ENCODE measurements at regions not wholly inside any gene's neighbourhood (a gene's known extent, or its start where the extent isn't known, plus 50 kb on each side); places are given as distances from the start of the nearest gene placed in this dataset.

DNA sequence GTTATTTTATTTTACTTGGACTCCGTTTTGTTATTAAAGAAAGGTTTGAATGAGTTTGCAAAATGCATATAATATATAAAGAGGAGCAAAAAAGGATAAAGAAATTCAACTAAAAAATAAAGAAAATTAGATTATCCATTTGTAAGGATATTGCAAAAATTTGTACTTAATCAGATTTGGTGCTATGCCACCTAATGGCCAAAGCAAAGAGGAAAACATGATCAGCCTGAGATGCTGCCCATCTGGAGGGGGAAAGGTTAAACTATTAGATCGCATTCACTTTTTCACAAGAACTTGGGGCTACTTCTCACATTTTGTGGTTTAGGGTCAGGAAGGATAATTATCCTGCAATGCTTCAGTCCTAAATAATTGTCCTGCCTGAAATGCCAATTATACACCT lies 350.6 kb downstream of the MLLT3 start:
- Histone ChIP-seq H3K4me3 (ENCODE audit: insufficient read depth, low read depth, low read length) (no peak overlapping the region), H4K20me1 (ENCODE audit: insufficient read depth, low read length) (no peaks in the 10 kb centered on the region), H3K36me3 (ENCODE audit: control insufficient read depth, insufficient read depth, low read length) (no peaks in the 10 kb centered on the region), H3K4ac (ENCODE audit: low read depth, low read length) (no peak overlapping the region), H3K23ac (ENCODE audit: low read depth, low read length) (no peak overlapping the region), H2BK120ac (ENCODE audit: low read depth, low read length) (no peak overlapping the region), H3K4me1 (ENCODE audit: control insufficient read depth, insufficient read depth, low read length) (no peaks in the 10 kb centered on the region), H2AFZ (replicated peaks; ENCODE audit: low read length, poor library complexity) (no peak overlapping the region), H2AK9ac (replicated peaks; ENCODE audit: low read depth, low read length, poor library complexity) (no peak overlapping the region), H2AK5ac (ENCODE audit: low read depth, low read length) (no peak overlapping the region), H3K9me1 (ENCODE audit: insufficient read depth, low read length) (no peaks in the 10 kb centered on the region), H2BK15ac (ENCODE audit: low read depth, low read length) (no peak overlapping the region), H3K27me3 (ENCODE audit: control insufficient read depth, insufficient read depth, low read length) (no peaks in the 10 kb centered on the region; the same call in 1 of the 2 replicates), H3K27ac (ENCODE audit: insufficient read depth, low read length) (no peak overlapping the region), H3K79me1 (ENCODE audit: low read depth in 1 of 2, low read length in 2 of 2) (no peaks in the 10 kb centered on the region), H2BK5ac (ENCODE audit: low read depth, low read length, poor library complexity, severe bottlenecking) (no peak overlapping the region), H4K8ac (ENCODE audit: low read depth in 2 of 2, low read length in 2 of 2) (no peak overlapping the region), H4K5ac (ENCODE audit: low read depth, low read length) (no peak overlapping the region), H3K9ac (ENCODE audit: low read depth, low read length) (no peak overlapping the region), H3K14ac (replicated peaks; ENCODE audit: low read depth, low read length) (no peak overlapping the region), H3K18ac (ENCODE audit: low read depth, low read length) (no peak overlapping the region), H4K91ac (ENCODE audit: insufficient read depth, low read depth, low read length) (no peak overlapping the region), H3K9me3 (ENCODE audit: control insufficient read depth, insufficient read depth, low read length) (peaks cover 2% of the 10 kb centered on the region; the same call in 1 of the 2 replicates), H3K56ac (ENCODE audit: extremely low read depth, insufficient read depth, low read length) (no peak overlapping the region), H3K4me2 (ENCODE audit: low read depth, low read length) (no peak overlapping the region), H2BK20ac (ENCODE audit: low read depth, low read length) (no peak overlapping the region)
- intact Hi-C loops (cut with micrococcal nuclease), result no loop called here
- in situ Hi-C loops (cut with MboI; ENCODE audit: low sequenced_read_pairs), result no loop called here
- POLR2A ChIA-PET (ENCODE audit: unreplicated experiment), result no interaction called here
- TF ChIP-seq, protein P1, sequence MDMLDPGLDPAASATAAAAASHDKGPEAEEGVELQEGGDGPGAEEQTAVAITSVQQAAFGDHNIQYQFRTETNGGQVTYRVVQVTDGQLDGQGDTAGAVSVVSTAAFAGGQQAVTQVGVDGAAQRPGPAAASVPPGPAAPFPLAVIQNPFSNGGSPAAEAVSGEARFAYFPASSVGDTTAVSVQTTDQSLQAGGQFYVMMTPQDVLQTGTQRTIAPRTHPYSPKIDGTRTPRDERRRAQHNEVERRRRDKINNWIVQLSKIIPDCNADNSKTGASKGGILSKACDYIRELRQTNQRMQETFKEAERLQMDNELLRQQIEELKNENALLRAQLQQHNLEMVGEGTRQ (IDR thresholded peaks at IDR 0.05; ENCODE audit: low read depth, low read length), result no peak
- TF ChIP-seq NFE2L2 (IDR thresholded peaks at IDR 0.05; ENCODE audit: low read depth, low read length) (no peak), MAFK (IDR thresholded peaks at IDR 0.05; ENCODE audit: low read depth, low read length) (no peak), MAZ (IDR thresholded peaks at IDR 0.05; ENCODE audit: borderline replicate concordance, low read depth, low read length) (no peak), BHLHE40 (IDR thresholded peaks at IDR 0.05; ENCODE audit: low read depth, low read length) (no peak)
- WGBS, 2 experiments (ENCODE audit: extremely low coverage in 2 of 2, insufficient read length in 1 of 2), result no CpG with 5 or more reads among the region's 2 CpGs
- no peak for DNase-seq
- ATAC-seq (ENCODE audit: low read depth), result no peak
- no TSS peak for BruUV-seq (replicated peaks)
- CTCF ChIA-PET, result interaction anchor here (0.6 kb wide), 1 partner anchor 588 kb away, joined by 3 read pairs; no protein-coding TSS in a partner anchor
- dilution Hi-C loops (cut with HindIII; ENCODE audit: low sequenced_read_pairs, unreplicated experiment), result no loop called here
